Stomach (tissue), 4 donors: ENCODE measurements at regions not wholly inside any gene's neighbourhood (a gene's known extent, or its start where the extent isn't known, plus 50 kb on each side); places are given as distances from the start of the nearest gene placed in this dataset.

Source experiments
- EP300 ChIP-seq: sonication (generic); formaldehyde crosslinking; IDR thresholded peaks from one replicate; pipeline ENCODE4 v1.6.1; 2017; ENCODE audit warnings: antibody characterized with exemption
- POLR2A ChIP-seq, 4 donors: fragments of 450-650 bp; IDR thresholded peaks; one replicate each; pipeline ENCODE4 v1.6.1; 2016; ENCODE audit warnings: antibody characterized with exemption in 4 of 4, control low read depth in 2 of 4, mild to moderate bottlenecking in 1 of 4, moderate library complexity in 1 of 4
- TF ChIP-seq, protein P1 (sequence below), 7 experiments: fragments of 450-650 bp in 4 of 7; fragments of 200-600 bp in 3 of 7; sonication (generic) in 3 of 7; IDR thresholded peaks; one replicate each; pipeline ENCODE4 v1.5.1; 2016 to 2019; ENCODE audit warnings: antibody characterized with exemption in 7 of 7, control low read depth in 2 of 7, mild to moderate bottlenecking in 1 of 7

DNA sequence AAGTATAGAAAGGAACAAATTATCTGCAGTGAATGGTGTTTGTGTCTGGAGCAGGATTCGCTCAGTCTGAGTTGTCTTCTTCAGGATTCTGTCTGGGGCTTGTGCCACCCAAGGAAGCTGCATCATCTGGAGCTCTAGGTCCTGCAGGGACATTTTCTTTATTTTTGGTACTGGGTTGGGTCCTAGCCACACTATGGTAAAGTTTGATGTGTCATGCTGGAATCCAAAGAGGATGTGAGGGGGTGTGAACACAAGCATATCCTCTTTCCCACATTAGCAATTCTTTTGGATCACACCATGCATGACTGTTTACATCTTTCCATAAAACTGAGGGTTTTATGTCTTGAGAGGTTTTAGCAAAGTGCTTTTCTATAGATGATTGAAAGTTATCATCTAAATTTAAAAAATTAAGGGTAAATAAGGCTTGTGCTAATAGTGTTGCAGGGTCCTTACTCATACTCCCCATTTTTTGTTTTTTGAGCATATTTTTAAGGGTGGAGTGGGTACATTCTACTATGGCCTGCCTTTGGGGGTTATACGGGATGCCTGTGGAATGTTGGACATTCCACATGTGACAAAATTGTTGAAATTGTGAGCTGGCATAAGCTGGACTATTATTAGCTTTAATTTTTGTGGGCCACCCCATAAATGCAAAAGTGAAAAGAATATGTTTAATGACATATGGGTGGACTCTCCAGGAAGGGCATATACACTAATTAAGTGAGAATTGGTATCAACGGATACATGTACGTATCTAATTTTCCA lies 152.0 kb upstream of the HMCN1 start:
- TF ChIP-seq, protein P1, sequence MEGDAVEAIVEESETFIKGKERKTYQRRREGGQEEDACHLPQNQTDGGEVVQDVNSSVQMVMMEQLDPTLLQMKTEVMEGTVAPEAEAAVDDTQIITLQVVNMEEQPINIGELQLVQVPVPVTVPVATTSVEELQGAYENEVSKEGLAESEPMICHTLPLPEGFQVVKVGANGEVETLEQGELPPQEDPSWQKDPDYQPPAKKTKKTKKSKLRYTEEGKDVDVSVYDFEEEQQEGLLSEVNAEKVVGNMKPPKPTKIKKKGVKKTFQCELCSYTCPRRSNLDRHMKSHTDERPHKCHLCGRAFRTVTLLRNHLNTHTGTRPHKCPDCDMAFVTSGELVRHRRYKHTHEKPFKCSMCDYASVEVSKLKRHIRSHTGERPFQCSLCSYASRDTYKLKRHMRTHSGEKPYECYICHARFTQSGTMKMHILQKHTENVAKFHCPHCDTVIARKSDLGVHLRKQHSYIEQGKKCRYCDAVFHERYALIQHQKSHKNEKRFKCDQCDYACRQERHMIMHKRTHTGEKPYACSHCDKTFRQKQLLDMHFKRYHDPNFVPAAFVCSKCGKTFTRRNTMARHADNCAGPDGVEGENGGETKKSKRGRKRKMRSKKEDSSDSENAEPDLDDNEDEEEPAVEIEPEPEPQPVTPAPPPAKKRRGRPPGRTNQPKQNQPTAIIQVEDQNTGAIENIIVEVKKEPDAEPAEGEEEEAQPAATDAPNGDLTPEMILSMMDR (IDR thresholded peaks at IDR 0.05) = no peak
- TF ChIP-seq EP300 (no peak), POLR2A (IDR thresholded peaks at IDR 0.05) (no peak)
